ENCODE measurements at regions not wholly inside any gene's neighbourhood (a gene's known extent, or its start where the extent isn't known, plus 50 kb on each side); places are given as distances from the start of the nearest gene placed in this dataset.

- H3K9ac ChIP-seq (ENCODE audit: low read depth, low read length), result no peak overlapping the region
- H3K4me1 ChIP-seq (ENCODE audit: control insufficient read depth, insufficient read depth, low read length), result no peaks in the 10 kb centered on the region
- no peaks in the 10 kb centered on the region for H3K9me3 ChIP-seq (ENCODE audit: control insufficient read depth, insufficient read depth, low read length)
- H3K36me3 ChIP-seq (ENCODE audit: control insufficient read depth, insufficient read depth, low read length), result no peaks in the 10 kb centered on the region
- H3K4me3 ChIP-seq (ENCODE audit: low read depth, low read length), result no peak overlapping the region
- no peaks in the 10 kb centered on the region for H3K27me3 ChIP-seq (ENCODE audit: control insufficient read depth, insufficient read depth, low read length)
Measured at GRCh38 chr9:90464978-90465377, 177.6 kb downstream of the DIRAS2 start.

GRCh38 chr9:90466441-90466840, 176.2 kb downstream of the DIRAS2 start:
- Histone ChIP-seq H3K27me3 (ENCODE audit: control insufficient read depth, insufficient read depth, low read length) (no peaks in the 10 kb centered on the region), H3K4me1 (ENCODE audit: control insufficient read depth, insufficient read depth, low read length) (no peaks in the 10 kb centered on the region), H3K4me3 (ENCODE audit: low read depth, low read length) (no peak overlapping the region), H3K9ac (ENCODE audit: low read depth, low read length) (no peak overlapping the region), H3K9me3 (ENCODE audit: control insufficient read depth, insufficient read depth, low read length) (no peaks in the 10 kb centered on the region), H3K36me3 (ENCODE audit: control insufficient read depth, insufficient read depth, low read length) (no peaks in the 10 kb centered on the region)

GRCh38 chr9:90469435-90469834, 173.2 kb downstream of the DIRAS2 start:
- H3K9ac ChIP-seq (ENCODE audit: low read depth, low read length), result no peak overlapping the region
- H3K27me3 ChIP-seq (ENCODE audit: control insufficient read depth, insufficient read depth, low read length), result no peaks in the 10 kb centered on the region
- H3K4me3 ChIP-seq (ENCODE audit: low read depth, low read length), result no peak overlapping the region
- H3K4me1 ChIP-seq (ENCODE audit: control insufficient read depth, insufficient read depth, low read length), result no peaks in the 10 kb centered on the region
- no peaks in the 10 kb centered on the region for H3K36me3 ChIP-seq (ENCODE audit: control insufficient read depth, insufficient read depth, low read length)
- H3K9me3 ChIP-seq (ENCODE audit: control insufficient read depth, insufficient read depth, low read length), result no peaks in the 10 kb centered on the region

GRCh38 chr9:90469865-90470387, 172.7 kb downstream of the DIRAS2 start:
- no peaks in the 10 kb centered on the region for H3K4me1 ChIP-seq (ENCODE audit: control insufficient read depth, insufficient read depth, low read length)
- H3K36me3 ChIP-seq (ENCODE audit: control insufficient read depth, insufficient read depth, low read length), result no peaks in the 10 kb centered on the region
- H3K27me3 ChIP-seq (ENCODE audit: control insufficient read depth, insufficient read depth, low read length), result no peaks in the 10 kb centered on the region
- no peak overlapping the region for H3K4me3 ChIP-seq (ENCODE audit: low read depth, low read length)
- no peaks in the 10 kb centered on the region for H3K9me3 ChIP-seq (ENCODE audit: control insufficient read depth, insufficient read depth, low read length)
- H3K9ac ChIP-seq (ENCODE audit: low read depth, low read length), result no peak overlapping the region

- Histone ChIP-seq H3K36me3 (ENCODE audit: control insufficient read depth, insufficient read depth, low read length) (no peaks in the 10 kb centered on the region), H3K9ac (ENCODE audit: low read depth, low read length) (no peak overlapping the region), H3K4me3 (ENCODE audit: low read depth, low read length) (no peak overlapping the region), H3K4me1 (ENCODE audit: control insufficient read depth, insufficient read depth, low read length) (no peaks in the 10 kb centered on the region), H3K9me3 (ENCODE audit: control insufficient read depth, insufficient read depth, low read length) (no peaks in the 10 kb centered on the region), H3K27me3 (ENCODE audit: control insufficient read depth, insufficient read depth, low read length) (no peaks in the 10 kb centered on the region)
Measured at GRCh38 chr9:90476058-90476457, 166.6 kb downstream of the DIRAS2 start.

- no peak overlapping the region for H3K9ac ChIP-seq (ENCODE audit: low read depth, low read length)
- H3K9me3 ChIP-seq (ENCODE audit: control insufficient read depth, insufficient read depth, low read length), result no peaks in the 10 kb centered on the region
- H3K27me3 ChIP-seq (ENCODE audit: control insufficient read depth, insufficient read depth, low read length), result no peaks in the 10 kb centered on the region
- H3K4me3 ChIP-seq (ENCODE audit: low read depth, low read length), result no peak overlapping the region
- H3K4me1 ChIP-seq (ENCODE audit: control insufficient read depth, insufficient read depth, low read length), result no peaks in the 10 kb centered on the region
- H3K36me3 ChIP-seq (ENCODE audit: control insufficient read depth, insufficient read depth, low read length), result no peaks in the 10 kb centered on the region
Measured at GRCh38 chr9:90477535-90477934, 165.1 kb downstream of the DIRAS2 start.

GRCh38 chr9:90478821-90479220, 163.8 kb downstream of the DIRAS2 start:
- Histone ChIP-seq H3K9me3 (ENCODE audit: control insufficient read depth, insufficient read depth, low read length) (no peaks in the 10 kb centered on the region), H3K4me3 (ENCODE audit: low read depth, low read length) (no peak overlapping the region)

GRCh38 chr9:90485028-90485427, 157.6 kb downstream of the DIRAS2 start:
- no peak overlapping the region for H3K4me3 ChIP-seq (ENCODE audit: low read depth, low read length)

More at GRCh38 chr9:90478821-90479220, 163.8 kb downstream of the DIRAS2 start:
- no peaks in the 10 kb centered on the region for H3K36me3 ChIP-seq (ENCODE audit: control insufficient read depth, insufficient read depth, low read length)
- H3K27me3 ChIP-seq (ENCODE audit: control insufficient read depth, insufficient read depth, low read length), result no peaks in the 10 kb centered on the region
- H3K9ac ChIP-seq (ENCODE audit: low read depth, low read length), result no peak overlapping the region
- H3K4me1 ChIP-seq (ENCODE audit: control insufficient read depth, insufficient read depth, low read length), result no peaks in the 10 kb centered on the region

GRCh38 chr9:90489066-90489465, 153.6 kb downstream of the DIRAS2 start:
- Histone ChIP-seq H3K9me3 (ENCODE audit: control insufficient read depth, insufficient read depth, low read length) (no peaks in the 10 kb centered on the region), H3K27me3 (ENCODE audit: control insufficient read depth, insufficient read depth, low read length) (no peaks in the 10 kb centered on the region), H3K36me3 (ENCODE audit: control insufficient read depth, insufficient read depth, low read length) (no peaks in the 10 kb centered on the region), H3K4me3 (ENCODE audit: low read depth, low read length) (no peak overlapping the region), H3K9ac (ENCODE audit: low read depth, low read length) (no peak overlapping the region), H3K4me1 (ENCODE audit: control insufficient read depth, insufficient read depth, low read length) (no peaks in the 10 kb centered on the region)

More at GRCh38 chr9:90485028-90485427, 157.6 kb downstream of the DIRAS2 start:
- no peaks in the 10 kb centered on the region for H3K9me3 ChIP-seq (ENCODE audit: control insufficient read depth, insufficient read depth, low read length)
- H3K9ac ChIP-seq (ENCODE audit: low read depth, low read length), result no peak overlapping the region
- no peaks in the 10 kb centered on the region for H3K27me3 ChIP-seq (ENCODE audit: control insufficient read depth, insufficient read depth, low read length)
- H3K36me3 ChIP-seq (ENCODE audit: control insufficient read depth, insufficient read depth, low read length), result no peaks in the 10 kb centered on the region
- no peaks in the 10 kb centered on the region for H3K4me1 ChIP-seq (ENCODE audit: control insufficient read depth, insufficient read depth, low read length)

GRCh38 chr9:90499761-90500160, 142.9 kb downstream of the DIRAS2 start:
- H3K4me3 ChIP-seq (ENCODE audit: low read depth, low read length), result no peak overlapping the region
- peaks cover 7% of the 10 kb centered on the region for H3K4me1 ChIP-seq (ENCODE audit: control insufficient read depth, insufficient read depth, low read length)
- H3K9me3 ChIP-seq (ENCODE audit: control insufficient read depth, insufficient read depth, low read length), result no peaks in the 10 kb centered on the region
- H3K27me3 ChIP-seq (ENCODE audit: control insufficient read depth, insufficient read depth, low read length), result no peaks in the 10 kb centered on the region
- no peak overlapping the region for H3K9ac ChIP-seq (ENCODE audit: low read depth, low read length)
- no peaks in the 10 kb centered on the region for H3K36me3 ChIP-seq (ENCODE audit: control insufficient read depth, insufficient read depth, low read length)

GRCh38 chr9:90502134-90502533, 140.5 kb downstream of the DIRAS2 start:
- peaks cover 7% of the 10 kb centered on the region for H3K4me1 ChIP-seq (ENCODE audit: control insufficient read depth, insufficient read depth, low read length)
- H3K36me3 ChIP-seq (ENCODE audit: control insufficient read depth, insufficient read depth, low read length), result no peaks in the 10 kb centered on the region
- H3K9me3 ChIP-seq (ENCODE audit: control insufficient read depth, insufficient read depth, low read length), result no peaks in the 10 kb centered on the region
- no peaks in the 10 kb centered on the region for H3K27me3 ChIP-seq (ENCODE audit: control insufficient read depth, insufficient read depth, low read length)
- H3K9ac ChIP-seq (ENCODE audit: low read depth, low read length), result no peak overlapping the region
- no peak overlapping the region for H3K4me3 ChIP-seq (ENCODE audit: low read depth, low read length)

- Histone ChIP-seq H3K27me3 (ENCODE audit: control insufficient read depth, insufficient read depth, low read length) (no peaks in the 10 kb centered on the region), H3K36me3 (ENCODE audit: control insufficient read depth, insufficient read depth, low read length) (no peaks in the 10 kb centered on the region), H3K4me3 (ENCODE audit: low read depth, low read length) (no peak overlapping the region), H3K4me1 (ENCODE audit: control insufficient read depth, insufficient read depth, low read length) (peaks cover 7% of the 10 kb centered on the region), H3K9ac (ENCODE audit: low read depth, low read length) (no peak overlapping the region), H3K9me3 (ENCODE audit: control insufficient read depth, insufficient read depth, low read length) (no peaks in the 10 kb centered on the region)
Measured at GRCh38 chr9:90504486-90504885, 138.1 kb downstream of the DIRAS2 start.
